HEK293 (cell line): ENCODE measurements at regions not wholly inside any gene's neighbourhood (a gene's known extent, or its start where the extent isn't known, plus 50 kb on each side); places are given as distances from the start of the nearest gene placed in this dataset.

Experiments used
- CTCF ChIA-PET: fragments of 350-600 bp; formaldehyde crosslinking; extraction: SDS; loops from one replicate; lab custom pipeline; 2021; ENCODE audit warnings: antibody characterized with exemption; lab: Yijun Ruan, JAX
- POLR2A ChIA-PET: fragments of 300-600 bp; formaldehyde crosslinking; extraction: SDS; loops from one replicate; lab custom pipeline; 2020; ENCODE audit warnings: antibody characterized with exemption, inconsistent platforms; lab: Yijun Ruan, JAX
- H3K27ac ChIP-seq: fragments of 200-500 bp; sonication (Bioruptor generic); 2 replicates; pipeline ENCODE4 v1.5.1; 2014; ENCODE audit warnings: low read depth, low read length, control low read depth, inconsistent platforms; ENCODE audit errors: extremely low read depth
- H3K36me3 ChIP-seq, 2 experiments: fragments of 200-500 bp in 1 of 2; sonication (Bioruptor generic) in 1 of 2; 1 replicate in 1 of 2; 2 replicates in 1 of 2; pipeline ENCODE4 v1.5.1; 2014 to 2017; ENCODE audit warnings: inconsistent platforms in 2 of 2, low read length in 2 of 2; ENCODE audit not compliant: control insufficient read depth in 2 of 2, insufficient read depth in 1 of 2
- H3K4me1 ChIP-seq: fragments of 200-500 bp; sonication (Bioruptor generic); 2 replicates; pipeline ENCODE4 v1.5.1; 2014; ENCODE audit warnings: mild to moderate bottlenecking, low read length, inconsistent platforms; ENCODE audit not compliant: control insufficient read depth, insufficient read depth
- H3K4me3 ChIP-seq: 2 replicates; pipeline ENCODE4 v1.5.1; 2011; ENCODE audit warnings: low read depth, mild to moderate bottlenecking, control low read depth, low read length, moderate library complexity
- H3K9me3 ChIP-seq: fragments of 200-500 bp; sonication (Bioruptor generic); 2 replicates; pipeline ENCODE4 v1.5.1; 2014; ENCODE audit warnings: low read depth, low read length, inconsistent platforms; ENCODE audit not compliant: control insufficient read depth, insufficient read depth
- ATF2 ChIP-seq: fragments of 450-650 bp; formaldehyde crosslinking; IDR thresholded peaks from 2 replicates; pipeline ENCODE4 v1.5.1; 2016; ENCODE audit warnings: missing biosample characterization, missing genetic modification characterization, low read depth
- GLI4 ChIP-seq: fragments of 450-650 bp; formaldehyde crosslinking; IDR thresholded peaks from 2 replicates; pipeline ENCODE4 v1.5.1; 2016; ENCODE audit warnings: missing biosample characterization, missing genetic modification characterization
- IKZF3 ChIP-seq: fragments of 450-650 bp; IDR thresholded peaks from 2 replicates; pipeline ENCODE4 v1.5.0; 2018; ENCODE audit warnings: missing biosample characterization, mild to moderate bottlenecking, missing genetic modification characterization, moderate library complexity
- PRDM1 ChIP-seq: fragments of 450-650 bp; formaldehyde crosslinking; IDR thresholded peaks from 2 replicates; pipeline ENCODE4; 2016; ENCODE audit warnings: missing biosample characterization, missing genetic modification characterization
- PRDM4 ChIP-seq: fragments of 450-650 bp; formaldehyde crosslinking; IDR thresholded peaks from 2 replicates; pipeline ENCODE4 v1.5.1; 2017; ENCODE audit warnings: missing biosample characterization, missing genetic modification characterization
- SP2 ChIP-seq: fragments of 450-650 bp; formaldehyde crosslinking; IDR thresholded peaks from 2 replicates; pipeline ENCODE4 v1.5.1; 2016; ENCODE audit warnings: missing biosample characterization, missing genetic modification characterization
- SP3 ChIP-seq: fragments of 450-650 bp; formaldehyde crosslinking; IDR thresholded peaks from 2 replicates; pipeline ENCODE4 v1.5.1; 2016; ENCODE audit warnings: missing biosample characterization, missing genetic modification characterization
- ZBTB11 ChIP-seq: fragments of 450-650 bp; formaldehyde crosslinking; conservative IDR thresholded peaks from 2 replicates; pipeline ENCODE4 v1.5.1; 2016; ENCODE audit warnings: low read depth, missing biosample characterization, missing genetic modification characterization
- ZBTB44 ChIP-seq: fragments of 450-650 bp; IDR thresholded peaks from 2 replicates; pipeline ENCODE4 v1.5.1; 2018; ENCODE audit warnings: missing biosample characterization, mild to moderate bottlenecking, missing genetic modification characterization
- ZNF10 ChIP-seq: fragments of 450-650 bp; formaldehyde crosslinking; IDR thresholded peaks from 2 replicates; pipeline ENCODE4 v1.5.1; 2017; ENCODE audit warnings: missing biosample characterization, missing genetic modification characterization
- ZNF132 ChIP-seq: fragments of 450-650 bp; formaldehyde crosslinking; IDR thresholded peaks from 2 replicates; pipeline ENCODE4 v1.5.1; 2017; ENCODE audit warnings: missing biosample characterization, missing genetic modification characterization, borderline replicate concordance
- ZNF19 ChIP-seq: fragments of 450-650 bp; formaldehyde crosslinking; IDR thresholded peaks from 2 replicates; pipeline ENCODE4; 2016; ENCODE audit warnings: missing biosample characterization, missing genetic modification characterization, low read depth
- ZNF214 ChIP-seq: fragments of 450-650 bp; formaldehyde crosslinking; IDR thresholded peaks from 2 replicates; pipeline ENCODE4 v1.5.1; 2017; ENCODE audit warnings: missing biosample characterization, mild to moderate bottlenecking, missing genetic modification characterization, borderline replicate concordance
- ZNF266 ChIP-seq: fragments of 450-650 bp; formaldehyde crosslinking; IDR thresholded peaks from 2 replicates; pipeline ENCODE4 v1.5.1; 2016; ENCODE audit warnings: missing biosample characterization, missing genetic modification characterization, low read depth
- ZNF274 ChIP-seq, 2 experiments: fragments of 200-500 bp in 1 of 2; fragments of 450-650 bp in 1 of 2; sonication (Bioruptor generic) in 1 of 2; formaldehyde crosslinking in 1 of 2; IDR thresholded peaks; 2 replicates each; pipeline versions ENCODE4 v1.5.1 to v1.6.1; 2014 to 2016; ENCODE audit warnings: borderline replicate concordance in 1 of 2, inconsistent platforms in 1 of 2, low read length in 1 of 2, missing biosample characterization in 1 of 2, missing genetic modification characterization in 1 of 2
- ZNF302 ChIP-seq: fragments of 450-650 bp; formaldehyde crosslinking; IDR thresholded peaks from 2 replicates; pipeline ENCODE4 v1.5.1; 2016; ENCODE audit warnings: missing biosample characterization, missing genetic modification characterization, low read depth
- ZNF324 ChIP-seq: fragments of 450-650 bp; formaldehyde crosslinking; IDR thresholded peaks from 2 replicates; pipeline ENCODE4 v1.5.1; 2016; ENCODE audit warnings: missing biosample characterization, missing genetic modification characterization
- ZNF366 ChIP-seq: fragments of 450-650 bp; formaldehyde crosslinking; conservative IDR thresholded peaks from 2 replicates; pipeline ENCODE4 v1.5.1; 2016; ENCODE audit warnings: missing biosample characterization, missing genetic modification characterization
- ZNF518A ChIP-seq: fragments of 450-650 bp; formaldehyde crosslinking; conservative IDR thresholded peaks from 2 replicates; pipeline ENCODE4 v1.5.1; 2016; ENCODE audit warnings: low read depth, missing biosample characterization, missing genetic modification characterization
- ZNF585B ChIP-seq: fragments of 450-650 bp; formaldehyde crosslinking; IDR thresholded peaks from 2 replicates; pipeline ENCODE4 v1.5.1; 2016; ENCODE audit warnings: missing biosample characterization, missing genetic modification characterization
- ZNF677 ChIP-seq: fragments of 450-650 bp; IDR thresholded peaks from 2 replicates; pipeline ENCODE4 v1.5.0; 2018; ENCODE audit warnings: missing biosample characterization, mild to moderate bottlenecking, missing genetic modification characterization, moderate library complexity
- ZNF768 ChIP-seq: fragments of 450-650 bp; formaldehyde crosslinking; IDR thresholded peaks from 2 replicates; pipeline ENCODE4 v1.5.1; 2018; ENCODE audit warnings: missing biosample characterization, mild to moderate bottlenecking, missing genetic modification characterization

GRCh38 chr1:213417225-213417820 is 366.3 kb downstream of the RPS6KC1 start:
- CTCF ChIA-PET = interaction anchor here (0.6 kb wide), 1 partner anchor 762 kb away, joined by 4 read pairs; no protein-coding TSS in a partner anchor
- H3K4me1 ChIP-seq = no peaks in the 10 kb centered on the region
- TF ChIP-seq ATF2 (tag by site-specific recombination) (no peak), ZBTB11 (no peak), ZNF19 (no peak), ZNF302 (no peak), ZNF10 (tag by site-specific recombination) (no peak), SP2 (tag by site-specific recombination) (no peak), ZNF274 (IDR thresholded peaks at IDR 0.05; ENCODE audit: low read length) (no peak), ZNF274 (tag by site-specific recombination; IDR thresholded peaks at IDR 0.05; ENCODE audit: borderline replicate concordance) (no peak), ZNF366 (no peak), ZNF677 (tag by site-specific recombination) (no peak), ZNF132 (tag by site-specific recombination) (no peak), IKZF3 (no peak), ZBTB44 (tag by site-specific recombination) (no peak), ZNF768 (tag by site-specific recombination) (no peak), GLI4 (tag by site-specific recombination) (no peak), ZNF266 (no peak)
- POLR2A ChIA-PET = no interaction called here
- no peaks in the 10 kb centered on the region for H3K9me3 ChIP-seq
- H3K4me3 ChIP-seq = no peak overlapping the region
- H3K36me3 ChIP-seq = no peaks in the 10 kb centered on the region
- no peak overlapping the region for H3K27ac ChIP-seq

- Histone ChIP-seq H3K4me1 (no peaks in the 10 kb centered on the region), H3K4me3 (no peak overlapping the region), H3K27ac (no peak overlapping the region), H3K9me3 (no peaks in the 10 kb centered on the region), H3K36me3 (no peaks in the 10 kb centered on the region)
- ChIA-PET POLR2A (no interaction called here), CTCF (no interaction called here)
- TF ChIP-seq ZNF324 (no peak), SP2 (tag by site-specific recombination) (no peak), ZNF585B (tag by site-specific recombination) (no peak), PRDM1 (tag by site-specific recombination) (no peak), SP3 (tag by site-specific recombination) (no peak), ZNF214 (tag by site-specific recombination) (no peak), ZNF518A (tag by site-specific recombination) (no peak), PRDM4 (tag by site-specific recombination) (no peak)
Observed at GRCh38 chr1:213417846-213418245, 366.8 kb downstream of the RPS6KC1 start.
